ENCODE measurements at regions not wholly inside any gene's neighbourhood (a gene's known extent, or its start where the extent isn't known, plus 50 kb on each side); places are given as distances from the start of the nearest gene placed in this dataset.

GRCh38 chr11:76284161-76284560, 77.9 kb upstream of the WNT11 start:
- TF ChIP-seq E2F4 (IDR thresholded peaks at IDR 0.05; ENCODE audit: low read depth, low read length), result no peak
- TF ChIP-seq MAX (IDR thresholded peaks at IDR 0.05; ENCODE audit: low read depth, low read length), result no peak
- no peak for TF ChIP-seq EP300 (IDR thresholded peaks at IDR 0.05; ENCODE audit: borderline replicate concordance in 1 of 2, control insufficient read depth in 1 of 2, low read depth in 2 of 2, low read length in 2 of 2)
- no peak for TF ChIP-seq STAT1 (conservative IDR thresholded peaks at IDR 0.05)
- TF ChIP-seq GABPA (IDR thresholded peaks at IDR 0.05; ENCODE audit: low read depth), result no peak
- no peak for TF ChIP-seq EED (IDR thresholded peaks at IDR 0.05; ENCODE audit: low read depth)
- TF ChIP-seq CTCF (IDR thresholded peaks at IDR 0.05 in 2 of 3, conservative IDR thresholded peaks at IDR 0.05 in 1 of 3; ENCODE audit: control insufficient read depth in 2 of 3, extremely low read depth in 1 of 3, insufficient read depth in 1 of 3, low read depth in 3 of 3, low read length in 3 of 3), result no peak
- TF ChIP-seq PBX3 (IDR thresholded peaks at IDR 0.05; ENCODE audit: insufficient replicate concordance, low read depth, low read length), result no peak
- no peak for TF ChIP-seq IRF3 (IDR thresholded peaks at IDR 0.05)
- TF ChIP-seq SUPT20H (IDR thresholded peaks at IDR 0.05; ENCODE audit: borderline replicate concordance, control insufficient read depth, low read depth, low read length), result no peak
- TF ChIP-seq MEF2A (IDR thresholded peaks at IDR 0.05; ENCODE audit: insufficient read depth, low read depth, low read length), result no peak
- no peak for TF ChIP-seq CBX3 (IDR thresholded peaks at IDR 0.05; ENCODE audit: borderline replicate concordance, low read depth)
- TF ChIP-seq CEBPB (IDR thresholded peaks at IDR 0.05; ENCODE audit: borderline replicate concordance in 1 of 2, low read depth in 2 of 2, low read length in 2 of 2), result no peak
